Endodermal cell (in vitro differentiated cells): ENCODE measurements at regions not wholly inside any gene's neighbourhood (a gene's known extent, or its start where the extent isn't known, plus 50 kb on each side); places are given as distances from the start of the nearest gene placed in this dataset.

Experiments used
- DNase-seq: peaks from one replicate; pipeline ENCODE4 v3.0.0-alpha.2; 2017
- H3K27ac ChIP-seq: 2 replicates; pipeline ENCODE4 v1.5.1; 2013; ENCODE audit warnings: mild to moderate bottlenecking, low read depth, low read length, moderate library complexity
- H3K27me3 ChIP-seq: 2 replicates; pipeline ENCODE4 v1.6.1; 2013; ENCODE audit warnings: mild to moderate bottlenecking, low read length, moderate library complexity; ENCODE audit not compliant: insufficient read depth, control insufficient read depth, poor library complexity, severe bottlenecking
- H3K36me3 ChIP-seq: 2 replicates; pipeline ENCODE4 v1.7.0; 2013; ENCODE audit warnings: mild to moderate bottlenecking, low read length, moderate library complexity; ENCODE audit not compliant: control insufficient read depth, insufficient read depth
- H3K4me1 ChIP-seq: one replicate; pipeline ENCODE4 v1.7.0; 2013; ENCODE audit warnings: low read length; ENCODE audit not compliant: control insufficient read depth, insufficient read depth
- H3K4me3 ChIP-seq: 2 replicates; pipeline ENCODE4 v1.5.1; 2013; ENCODE audit warnings: mild to moderate bottlenecking, low read length, moderate library complexity
- H3K9ac ChIP-seq: 2 replicates; pipeline ENCODE4 v1.6.1; 2013; ENCODE audit warnings: mild to moderate bottlenecking, low read length, moderate library complexity; ENCODE audit not compliant: poor library complexity, severe bottlenecking; ENCODE audit errors: extremely low read depth
- H3K9me3 ChIP-seq: 2 replicates; pipeline ENCODE4 v1.6.1; 2013; ENCODE audit warnings: mild to moderate bottlenecking, low read length, moderate library complexity; ENCODE audit not compliant: control insufficient read depth
- H3K27ac Mint-ChIP-seq: 2 replicates; pipeline ENCODE4 v1.8.0; 2020; ENCODE audit warnings: mixed read lengths
- H3K27me3 Mint-ChIP-seq: 2 replicates; pipeline ENCODE4 v1.8.0; 2021; ENCODE audit warnings: mild to moderate bottlenecking, mixed read lengths; ENCODE audit not compliant: insufficient read depth
- H3K36me3 Mint-ChIP-seq: 2 replicates; pipeline ENCODE4 v1.8.0; 2020; ENCODE audit warnings: low read depth, mixed read lengths
- H3K4me1 Mint-ChIP-seq: 2 replicates; pipeline ENCODE4 v1.8.0; 2020; ENCODE audit warnings: mixed read lengths
- H3K4me3 Mint-ChIP-seq: 2 replicates; pipeline ENCODE4 v1.8.0; 2020; ENCODE audit warnings: mild to moderate bottlenecking, moderate library complexity, mixed read lengths
- H3K9me3 Mint-ChIP-seq: 2 replicates; pipeline ENCODE4 v1.8.0; 2020; ENCODE audit warnings: mild to moderate bottlenecking, mixed read lengths
- WGBS, 2 experiments: methylation state at CpG; one replicate each; pipeline versions ENCODE4 v1.1.5 to v1.1.7; 2013; ENCODE audit warnings: missing lambda C conversion rate in 2 of 2, mixed read lengths in 1 of 2; ENCODE audit not compliant: insufficient coverage in 1 of 2, insufficient read length in 1 of 2; 5-methylcytosine and 5-hydroxymethylcytosine counted together
- TF ChIP-seq, protein P1 (sequence below): fragments of 200-600 bp; sonication (generic); conservative IDR thresholded peaks from 2 replicates; pipeline ENCODE4 v1.5.0; 2021; ENCODE audit warnings: antibody characterized with exemption, mild to moderate bottlenecking

- Mint-ChIP-seq H3K9me3 (no peaks in the 10 kb centered on the region), H3K36me3 (no peaks in the 10 kb centered on the region), H3K27ac (no peak overlapping the region)
Observed at GRCh38 chr1:200294241-200294640, 115.6 kb downstream of the ZNF281 start.

DNA sequence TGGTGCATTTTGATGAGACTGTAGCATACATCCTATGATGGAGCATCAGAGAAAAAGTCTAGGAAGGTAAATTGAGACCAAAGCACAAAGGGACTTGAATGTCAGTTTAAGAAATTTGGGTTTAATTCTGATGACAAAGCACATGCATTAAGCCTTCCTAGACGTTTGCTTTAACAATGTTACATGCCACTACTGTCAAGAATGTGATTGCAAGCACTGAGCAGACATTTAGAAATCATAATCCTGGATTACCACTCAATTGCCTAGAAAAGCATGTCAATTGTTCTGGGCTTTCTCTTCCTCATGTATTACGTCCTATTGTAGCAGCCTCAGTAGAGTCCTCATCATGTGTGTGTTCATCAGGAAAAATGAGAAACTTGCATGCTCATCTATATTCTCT is 117.1 kb downstream of the ZNF281 start:
- no peaks in the 10 kb centered on the region for H3K27me3 ChIP-seq
- no peak overlapping the region for H3K4me3 Mint-ChIP-seq
- H3K9ac ChIP-seq, result no peak overlapping the region
- peaks cover 4% of the 10 kb centered on the region for H3K4me1 ChIP-seq
- no peak overlapping the region for H3K4me3 ChIP-seq
- no peaks in the 10 kb centered on the region for H3K9me3 ChIP-seq
- WGBS, 2 experiments, result 65 to 69% methylated on average over 2 of the region's 2 CpGs
- peaks cover 22% of the 10 kb centered on the region for H3K4me1 Mint-ChIP-seq
- H3K36me3 Mint-ChIP-seq, result no peaks in the 10 kb centered on the region
- no peak overlapping the region for H3K27ac Mint-ChIP-seq
- no peak overlapping the region for H3K27ac ChIP-seq
- TF ChIP-seq, protein P1, sequence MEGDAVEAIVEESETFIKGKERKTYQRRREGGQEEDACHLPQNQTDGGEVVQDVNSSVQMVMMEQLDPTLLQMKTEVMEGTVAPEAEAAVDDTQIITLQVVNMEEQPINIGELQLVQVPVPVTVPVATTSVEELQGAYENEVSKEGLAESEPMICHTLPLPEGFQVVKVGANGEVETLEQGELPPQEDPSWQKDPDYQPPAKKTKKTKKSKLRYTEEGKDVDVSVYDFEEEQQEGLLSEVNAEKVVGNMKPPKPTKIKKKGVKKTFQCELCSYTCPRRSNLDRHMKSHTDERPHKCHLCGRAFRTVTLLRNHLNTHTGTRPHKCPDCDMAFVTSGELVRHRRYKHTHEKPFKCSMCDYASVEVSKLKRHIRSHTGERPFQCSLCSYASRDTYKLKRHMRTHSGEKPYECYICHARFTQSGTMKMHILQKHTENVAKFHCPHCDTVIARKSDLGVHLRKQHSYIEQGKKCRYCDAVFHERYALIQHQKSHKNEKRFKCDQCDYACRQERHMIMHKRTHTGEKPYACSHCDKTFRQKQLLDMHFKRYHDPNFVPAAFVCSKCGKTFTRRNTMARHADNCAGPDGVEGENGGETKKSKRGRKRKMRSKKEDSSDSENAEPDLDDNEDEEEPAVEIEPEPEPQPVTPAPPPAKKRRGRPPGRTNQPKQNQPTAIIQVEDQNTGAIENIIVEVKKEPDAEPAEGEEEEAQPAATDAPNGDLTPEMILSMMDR, result no peak
- H3K9me3 Mint-ChIP-seq, result no peaks in the 10 kb centered on the region
- H3K36me3 ChIP-seq, result no peaks in the 10 kb centered on the region
- DNase-seq, result no peak
- H3K27me3 Mint-ChIP-seq, result peaks cover under 1% of the 10 kb centered on the region

More at GRCh38 chr1:200294241-200294640, 115.6 kb downstream of the ZNF281 start:
- peak; percentile 3 for DNase-seq
- Histone ChIP-seq H3K27me3 (no peaks in the 10 kb centered on the region), H3K4me3 (no peak overlapping the region), H3K9me3 (no peaks in the 10 kb centered on the region), H3K36me3 (no peaks in the 10 kb centered on the region), H3K27ac (no peak overlapping the region), H3K9ac (no peak overlapping the region), H3K4me1 (peaks cover 4% of the 10 kb centered on the region)
- TF ChIP-seq, protein P1, result no peak
- Mint-ChIP-seq H3K4me3 (no peak overlapping the region), H3K4me1 (peaks cover 28% of the 10 kb centered on the region), H3K27me3 (no peaks in the 10 kb centered on the region)
- 88 to 100% methylated on average over 1 to 2 of the region's 2 CpGs for WGBS, 2 experiments

- Histone ChIP-seq H3K27ac (no peak overlapping the region), H3K36me3 (no peaks in the 10 kb centered on the region), H3K4me3 (no peak overlapping the region), H3K27me3 (no peaks in the 10 kb centered on the region), H3K4me1 (peaks cover 4% of the 10 kb centered on the region), H3K9ac (no peak overlapping the region), H3K9me3 (no peaks in the 10 kb centered on the region)
- no peak overlapping the region for H3K27ac Mint-ChIP-seq
- no peaks in the 10 kb centered on the region for H3K9me3 Mint-ChIP-seq
- H3K36me3 Mint-ChIP-seq, result no peaks in the 10 kb centered on the region
- TF ChIP-seq, protein P1, result no peak
- peaks cover 22% of the 10 kb centered on the region for H3K4me1 Mint-ChIP-seq
- DNase-seq, result no peak
- no peak overlapping the region for H3K4me3 Mint-ChIP-seq
- H3K27me3 Mint-ChIP-seq, result peaks cover 7% of the 10 kb centered on the region
- 81 to 94% methylated on average over 2 of the region's 2 CpGs for WGBS, 2 experiments
Observed at GRCh38 chr1:200291106-200291505, 118.7 kb downstream of the ZNF281 start.
